ENCODE measurements at regions not wholly inside any gene's neighbourhood (a gene's known extent, or its start where the extent isn't known, plus 50 kb on each side); places are given as distances from the start of the nearest gene placed in this dataset.

DNA sequence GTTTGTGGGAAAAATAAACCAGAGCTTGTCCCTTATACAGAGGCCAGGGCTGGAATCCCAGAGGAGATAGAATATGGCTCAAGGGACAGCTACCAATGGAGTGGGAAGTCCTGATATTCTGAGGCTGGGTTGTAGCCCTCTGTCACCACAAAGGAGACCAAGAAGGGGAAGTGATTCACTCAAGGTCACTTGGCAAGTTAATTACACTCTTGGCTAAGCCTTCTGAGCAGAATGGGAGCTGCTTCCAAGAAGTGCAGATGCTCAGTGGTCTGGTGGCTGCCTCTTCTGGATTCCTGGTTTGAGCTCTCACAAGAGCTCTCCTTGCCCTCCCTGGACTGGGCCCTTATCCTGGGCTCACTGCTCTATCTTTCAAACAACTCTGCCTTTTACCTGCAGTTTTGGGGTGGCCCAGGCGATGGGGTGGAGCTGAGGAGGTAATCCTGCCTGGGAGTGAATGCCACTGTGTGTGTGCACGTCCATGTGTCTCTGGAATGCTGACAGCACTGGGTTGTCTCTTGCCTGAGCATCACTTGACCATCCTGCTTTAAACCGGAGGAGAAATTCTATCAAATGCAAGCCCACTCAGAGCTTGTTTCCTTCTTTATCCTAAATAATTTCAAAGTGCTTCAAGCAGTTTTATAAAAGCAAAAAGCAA lies 168.2 kb downstream of the KCNS3 start:
- no CpG with 5 or more reads among the region's 3 CpGs for WGBS (ENCODE audit: extremely low coverage, insufficient read length, low lambda C conversion rate)
- Mint-ChIP-seq H3K27me3 (ENCODE audit: low read depth) (no peaks in the 10 kb centered on the region), H3K4me3 (no peak overlapping the region), H3K36me3 (ENCODE audit: insufficient read depth in 1 of 3, low read depth in 3 of 3) (peaks cover 0 to 4% (median 2%) of the 10 kb centered on the region in 3 experiments; a peak in 1 of 7 replicates), H3K27ac (no peak overlapping the region; a peak in 1 of 7 replicates), H3K4me1 (no peaks in the 10 kb centered on the region), H3K9me3 (peaks cover 10 to 20% of the 10 kb centered on the region in 2 experiments; a peak in 4 of 5 replicates)
- no peak for DNase-seq
- Histone ChIP-seq H4K20me1 (ENCODE audit: control insufficient read depth, insufficient read depth, insufficient read length) (no peaks in the 10 kb centered on the region), H3K9ac (ENCODE audit: extremely low read depth, insufficient read length, low read length) (no peak overlapping the region), H2BK12ac (ENCODE audit: insufficient read length, low read depth, low read length) (no peak overlapping the region), H4K5ac (ENCODE audit: insufficient read length, low read depth, low read length) (no peak overlapping the region), H3K14ac (ENCODE audit: insufficient read depth, low read length) (no peak overlapping the region), H3T11ph (ENCODE audit: low read length) (no peak overlapping the region), H2AFZ (ENCODE audit: low read length) (no peak overlapping the region), H3K79me1 (ENCODE audit: insufficient read depth, low read depth, low read length, poor library complexity, severe bottlenecking) (no peaks in the 10 kb centered on the region), H4K8ac (replicated peaks; ENCODE audit: insufficient read length, low read depth, low read length) (no peak overlapping the region), H3K27me3 (ENCODE audit: insufficient read depth, low read length) (no peaks in the 10 kb centered on the region), H3K79me2 (ENCODE audit: insufficient read depth, low read length) (no peaks in the 10 kb centered on the region), H4K91ac (ENCODE audit: insufficient read length, low read depth, low read length) (no peak overlapping the region), H3K56ac (ENCODE audit: insufficient read length, low read depth, low read length) (no peak overlapping the region), H3K18ac (ENCODE audit: insufficient read length, low read depth, low read length) (no peak overlapping the region), H2AK5ac (ENCODE audit: insufficient read length, low read length) (no peak overlapping the region), H3K23ac (ENCODE audit: insufficient read length, low read depth, low read length) (no peak overlapping the region), H3K4me2 (ENCODE audit: insufficient read depth, insufficient read length, low read length) (no peak overlapping the region), H3K4ac (ENCODE audit: low read depth, low read length) (no peak overlapping the region), H2BK5ac (ENCODE audit: insufficient read length, low read length) (no peak overlapping the region), H2BK15ac (ENCODE audit: low read depth, low read length) (no peak overlapping the region), H3K27ac (ENCODE audit: insufficient read length, low read depth, low read length) (no peak overlapping the region), H3K23me2 (ENCODE audit: insufficient read length, low read depth, low read length, poor library complexity, severe bottlenecking) (no peaks in the 10 kb centered on the region), H2BK120ac (ENCODE audit: low read depth, low read length, poor library complexity, severe bottlenecking) (no peak overlapping the region), H2BK20ac (ENCODE audit: low read depth, low read length, poor library complexity, severe bottlenecking) (no peak overlapping the region), H3K4me1 (ENCODE audit: insufficient read depth, low read length) (no peaks in the 10 kb centered on the region), H3K9me3 (ENCODE audit: control insufficient read depth, low read depth, low read length) (no peaks in the 10 kb centered on the region)
- TF ChIP-seq, protein P1, sequence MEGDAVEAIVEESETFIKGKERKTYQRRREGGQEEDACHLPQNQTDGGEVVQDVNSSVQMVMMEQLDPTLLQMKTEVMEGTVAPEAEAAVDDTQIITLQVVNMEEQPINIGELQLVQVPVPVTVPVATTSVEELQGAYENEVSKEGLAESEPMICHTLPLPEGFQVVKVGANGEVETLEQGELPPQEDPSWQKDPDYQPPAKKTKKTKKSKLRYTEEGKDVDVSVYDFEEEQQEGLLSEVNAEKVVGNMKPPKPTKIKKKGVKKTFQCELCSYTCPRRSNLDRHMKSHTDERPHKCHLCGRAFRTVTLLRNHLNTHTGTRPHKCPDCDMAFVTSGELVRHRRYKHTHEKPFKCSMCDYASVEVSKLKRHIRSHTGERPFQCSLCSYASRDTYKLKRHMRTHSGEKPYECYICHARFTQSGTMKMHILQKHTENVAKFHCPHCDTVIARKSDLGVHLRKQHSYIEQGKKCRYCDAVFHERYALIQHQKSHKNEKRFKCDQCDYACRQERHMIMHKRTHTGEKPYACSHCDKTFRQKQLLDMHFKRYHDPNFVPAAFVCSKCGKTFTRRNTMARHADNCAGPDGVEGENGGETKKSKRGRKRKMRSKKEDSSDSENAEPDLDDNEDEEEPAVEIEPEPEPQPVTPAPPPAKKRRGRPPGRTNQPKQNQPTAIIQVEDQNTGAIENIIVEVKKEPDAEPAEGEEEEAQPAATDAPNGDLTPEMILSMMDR (conservative IDR thresholded peaks at IDR 0.05) = no peak
